ENCODE measurements at regions not wholly inside any gene's neighbourhood (a gene's known extent, or its start where the extent isn't known, plus 50 kb on each side); places are given as distances from the start of the nearest gene placed in this dataset.

DNA sequence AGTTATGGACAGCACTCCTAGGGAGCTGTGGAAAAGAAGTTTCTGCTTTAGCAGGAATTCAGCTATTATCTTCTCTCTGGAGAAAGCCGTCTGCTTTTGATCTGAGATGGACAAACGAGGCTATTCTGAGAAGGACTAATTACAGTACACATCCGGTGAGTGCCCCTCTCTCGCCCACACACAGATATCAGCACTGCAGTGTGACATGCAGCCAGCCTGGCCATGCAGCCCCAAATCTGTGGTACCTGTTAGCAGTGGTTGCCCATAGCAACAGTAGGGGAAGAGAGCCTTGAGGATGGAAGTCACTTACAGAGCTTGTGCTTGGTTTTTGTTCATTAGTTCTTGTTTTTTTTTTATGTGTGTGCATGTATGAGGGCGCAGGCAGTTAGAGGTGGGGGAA is 73.9 kb upstream of the TRIB2 start:
- DNase-seq (ENCODE audit: low read depth in 4 of 4, low spot score in 1 of 4) = no peak

- no peak for DNase-seq (ENCODE audit: low read depth in 4 of 4, low spot score in 1 of 4)
These were observed 66.9 kb upstream of the TRIB2 start for GRCh38 chr2:12649602-12650400.

- DNase-seq (ENCODE audit: low read depth in 4 of 4, low spot score in 1 of 4) = no peak
These were observed 65.1 kb upstream of the TRIB2 start for GRCh38 chr2:12651641-12652040.

DNA sequence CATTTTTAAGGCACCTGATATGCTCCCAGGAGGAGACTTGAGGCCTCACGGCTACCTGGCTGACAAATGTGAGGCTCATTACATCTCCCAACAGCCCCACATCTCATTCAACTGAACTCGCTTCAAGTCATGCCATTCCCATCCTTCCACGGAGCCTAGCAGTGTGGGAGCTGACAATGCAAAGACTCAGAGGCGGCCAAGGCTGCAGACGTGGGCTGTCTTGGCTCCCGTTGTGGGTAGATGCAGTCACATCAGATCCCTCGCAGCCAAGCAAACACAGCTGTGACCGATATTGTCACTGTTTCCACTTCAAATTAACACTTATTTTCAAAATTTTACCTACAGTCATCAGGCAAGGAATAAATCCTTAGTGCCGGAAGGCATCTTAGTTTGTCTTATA is 64.0 kb upstream of the TRIB2 start:
- DNase-seq (ENCODE audit: low read depth in 4 of 4, low spot score in 1 of 4) = no peak

GRCh38 chr2:12657560-12657959 is 59.2 kb upstream of the TRIB2 start:
- DNase-seq (ENCODE audit: low read depth in 4 of 4, low spot score in 1 of 4) = no peak

DNA sequence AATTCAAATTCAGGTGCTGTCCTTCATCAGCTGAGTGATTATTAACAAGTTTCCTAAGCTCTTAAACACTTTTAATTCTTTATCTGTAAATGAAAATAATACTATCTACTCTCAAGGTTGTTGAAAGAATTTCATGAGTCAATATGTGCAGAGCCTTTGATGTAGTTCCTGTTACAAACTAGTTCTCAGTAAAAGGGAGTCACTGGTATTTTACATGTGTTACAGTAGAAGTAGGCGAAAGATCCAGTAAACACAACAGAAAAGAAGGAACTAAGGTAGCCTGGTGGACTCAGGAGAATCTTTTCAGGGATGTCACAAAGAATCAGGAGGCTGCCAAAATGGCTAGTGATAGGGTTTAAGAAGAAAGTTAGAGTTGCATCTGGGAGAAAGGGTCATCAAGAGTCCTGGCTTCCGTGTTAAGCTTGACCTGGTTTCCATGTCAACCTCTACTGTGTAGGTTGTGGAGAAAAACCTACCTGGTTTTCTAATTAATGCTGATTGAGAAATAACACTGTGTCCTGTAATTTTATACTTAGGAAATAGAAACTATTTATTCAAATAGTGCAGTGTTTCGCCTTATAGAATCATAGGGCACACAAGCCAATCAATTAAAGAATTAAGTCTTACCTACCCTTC is 58.3 kb upstream of the TRIB2 start:
- DNase-seq (ENCODE audit: low read depth in 4 of 4, low spot score in 1 of 4) = no peak

DNA sequence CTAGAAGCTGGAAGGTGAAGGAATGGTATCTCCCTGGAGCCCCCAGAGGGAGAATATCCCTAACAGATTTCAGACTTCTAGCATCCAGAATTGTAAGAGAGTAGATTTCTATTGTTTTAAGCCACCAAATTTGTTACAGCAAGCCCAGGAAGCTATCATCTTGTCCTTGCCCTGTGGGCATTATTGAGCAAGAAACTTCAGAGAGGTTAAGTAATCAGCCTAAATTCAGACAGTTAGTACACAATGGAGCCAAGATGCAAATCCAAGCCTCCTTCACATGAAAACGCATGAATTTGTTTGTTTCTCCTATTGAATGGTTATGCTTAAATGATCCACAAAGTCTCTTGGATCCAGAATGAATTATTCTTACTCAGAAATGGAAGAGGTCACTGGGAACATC is 55.2 kb upstream of the TRIB2 start:
- no peak for DNase-seq (ENCODE audit: low read depth in 4 of 4, low spot score in 1 of 4)

GRCh38 chr2:12663306-12664037 is 53.3 kb upstream of the TRIB2 start:
- DNase-seq (ENCODE audit: low read depth in 4 of 4, low spot score in 1 of 4) = no peak

DNA sequence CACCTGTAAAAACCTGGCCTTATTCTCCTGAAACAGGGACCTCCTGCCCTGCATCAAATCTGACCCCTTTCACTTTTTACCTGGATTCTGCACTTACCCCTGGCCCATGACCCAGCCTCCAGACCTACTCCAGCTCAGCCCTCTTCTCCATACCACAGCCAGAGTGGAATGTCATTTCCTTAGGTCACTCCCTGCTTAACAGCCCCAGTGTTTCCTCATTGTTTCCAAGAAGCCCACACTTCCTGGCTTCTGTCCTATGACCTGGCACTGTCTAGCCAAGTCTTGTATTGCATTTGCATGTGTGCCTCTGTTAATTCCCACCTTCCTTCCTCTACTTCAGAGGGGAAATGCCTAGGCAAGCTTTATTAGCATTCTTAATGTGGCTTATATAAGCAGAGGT is 51.4 kb upstream of the TRIB2 start:
- no peak for DNase-seq (ENCODE audit: low read depth in 4 of 4, low spot score in 1 of 4)

- DNase-seq (ENCODE audit: low read depth in 4 of 4, low spot score in 1 of 4) = no peak
These were observed 50.3 kb upstream of the TRIB2 start for GRCh38 chr2:12666445-12666844.

Measured in stimulated activated CD4-positive, alpha-beta T cell treated with anti-CD3 and anti-CD28 coated beads, Interleukin-1b, Interleukin-23, amount 100 ng/mL, for 24 hours (primary cell).